IMR-90 (cell line): ENCODE measurements at regions not wholly inside any gene's neighbourhood (a gene's known extent, or its start where the extent isn't known, plus 50 kb on each side); places are given as distances from the start of the nearest gene placed in this dataset.

Experiments
- ATAC-seq: fragments of 200-7000 bp; cut with Tn5 transposase; 2 replicates; pipeline ENCODE4 v1.9.1; 2020; ENCODE audit warnings: low read depth, mild to moderate bottlenecking, moderate library complexity
- BruUV-seq: library from RNA; stranded (reverse); fragments of 400-500 nt; replicated peaks from 2 replicates; lab custom pipeline; 2021; lab: Mats Ljungman, UMichigan
- CTCF ChIA-PET: fragments of 300-600 bp; formaldehyde crosslinking; extraction: SDS; loops from one replicate; lab custom pipeline; 2021; ENCODE audit warnings: antibody characterized with exemption; lab: Yijun Ruan, JAX
- POLR2A ChIA-PET: fragments of 300-600 bp; sonication (Branson Sonifier 250); formaldehyde crosslinking; loops from one replicate; lab custom pipeline; 2022; ENCODE audit warnings: antibody characterized with exemption; ENCODE audit not compliant: unreplicated experiment; lab: Charles Lee
- DNase-seq: peaks from one replicate; pipeline ENCODE4 v3.0.0; 2013
- H2AFZ ChIP-seq: replicated peaks from 2 replicates; pipeline ENCODE3; 2013; ENCODE audit warnings: low read length, mild to moderate bottlenecking; ENCODE audit not compliant: poor library complexity
- H2AK5ac ChIP-seq: 2 replicates; pipeline ENCODE4 v1.6.1; 2013; ENCODE audit warnings: low read depth, low read length, inconsistent platforms
- H2AK9ac ChIP-seq: replicated peaks from 2 replicates; pipeline ENCODE3; 2013; ENCODE audit warnings: mild to moderate bottlenecking, low read depth, low read length, moderate library complexity; ENCODE audit not compliant: poor library complexity
- H2BK120ac ChIP-seq: 2 replicates; pipeline ENCODE4 v1.6.1; 2013; ENCODE audit warnings: low read depth, low read length, inconsistent platforms
- H2BK15ac ChIP-seq: 3 replicates; pipeline ENCODE4 v1.6.1; 2013; ENCODE audit warnings: low read depth, low read length, inconsistent platforms
- H2BK20ac ChIP-seq: 2 replicates; pipeline ENCODE4 v1.6.1; 2013; ENCODE audit warnings: low read depth, mild to moderate bottlenecking, inconsistent platforms, low read length, moderate library complexity
- H2BK5ac ChIP-seq: 2 replicates; pipeline ENCODE4 v1.6.1; 2013; ENCODE audit warnings: mild to moderate bottlenecking, low read depth, low read length, inconsistent platforms; ENCODE audit not compliant: poor library complexity, severe bottlenecking
- H3K14ac ChIP-seq: replicated peaks from 2 replicates; pipeline ENCODE4 v1.6.1; 2013; ENCODE audit warnings: low read depth, low read length, inconsistent platforms
- H3K18ac ChIP-seq: 2 replicates; pipeline ENCODE4 v1.6.1; 2013; ENCODE audit warnings: low read depth, low read length, control low read depth
- H3K23ac ChIP-seq: 2 replicates; pipeline ENCODE4 v1.6.1; 2013; ENCODE audit warnings: low read depth, low read length, inconsistent platforms
- H3K27ac ChIP-seq: 2 replicates; pipeline ENCODE4 v1.5.1; 2013; ENCODE audit warnings: mild to moderate bottlenecking, control low read depth, low read length; ENCODE audit not compliant: insufficient read depth
- H3K27me3 ChIP-seq: 2 replicates; pipeline ENCODE4 v1.6.1; 2013; ENCODE audit warnings: low read length; ENCODE audit not compliant: control insufficient read depth, insufficient read depth
- H3K36me3 ChIP-seq: 2 replicates; pipeline ENCODE4 v1.6.1; 2013; ENCODE audit warnings: low read length, mixed read lengths; ENCODE audit not compliant: control insufficient read depth, insufficient read depth
- H3K4ac ChIP-seq: 2 replicates; pipeline ENCODE4 v1.6.1; 2013; ENCODE audit warnings: low read depth, low read length, inconsistent platforms
- H3K4me1 ChIP-seq: 2 replicates; pipeline ENCODE4 v1.6.1; 2013; ENCODE audit warnings: low read length, mixed read lengths; ENCODE audit not compliant: control insufficient read depth, insufficient read depth
- H3K4me2 ChIP-seq: 2 replicates; pipeline ENCODE4 v1.6.1; 2013; ENCODE audit warnings: low read depth, mild to moderate bottlenecking, control low read depth, low read length, moderate library complexity
- H3K4me3 ChIP-seq: 2 replicates; pipeline ENCODE4 v1.5.1; 2013; ENCODE audit warnings: low read depth, mild to moderate bottlenecking, control low read depth, low read length, moderate library complexity; ENCODE audit not compliant: insufficient read depth
- H3K56ac ChIP-seq: 2 replicates; pipeline ENCODE4 v1.6.1; 2013; ENCODE audit warnings: low read length, inconsistent platforms; ENCODE audit not compliant: insufficient read depth; ENCODE audit errors: extremely low read depth
- H3K79me1 ChIP-seq, 2 experiments: 2 replicates each; pipeline ENCODE4 v1.6.1; 2013; ENCODE audit warnings: low read length in 2 of 2, inconsistent platforms in 1 of 2, low read depth in 1 of 2
- H3K9ac ChIP-seq: 2 replicates; pipeline ENCODE4 v1.6.1; 2013; ENCODE audit warnings: low read depth, low read length, control low read depth
- H3K9me1 ChIP-seq: 2 replicates; pipeline ENCODE4 v1.6.1; 2013; ENCODE audit warnings: low read length, inconsistent platforms; ENCODE audit not compliant: insufficient read depth
- H3K9me3 ChIP-seq: 2 replicates; pipeline ENCODE4 v1.6.1; 2013; ENCODE audit warnings: low read length; ENCODE audit not compliant: control insufficient read depth, insufficient read depth
- H4K20me1 ChIP-seq: 2 replicates; pipeline ENCODE4 v1.6.1; 2013; ENCODE audit warnings: low read length, inconsistent platforms; ENCODE audit not compliant: insufficient read depth
- H4K5ac ChIP-seq: 2 replicates; pipeline ENCODE4 v1.6.1; 2013; ENCODE audit warnings: mild to moderate bottlenecking, low read depth, low read length, control low read depth
- H4K8ac ChIP-seq, 2 experiments: 2 replicates each; pipeline ENCODE4 v1.6.1; 2013; ENCODE audit warnings: low read depth in 2 of 2, low read length in 2 of 2, control low read depth in 1 of 2, inconsistent platforms in 1 of 2
- H4K91ac ChIP-seq: 2 replicates; pipeline ENCODE4 v1.6.1; 2013; ENCODE audit warnings: low read depth, low read length, inconsistent platforms; ENCODE audit not compliant: insufficient read depth
- CEBPB ChIP-seq: IDR thresholded peaks from 2 replicates; pipeline ENCODE4 v1.6.1; 2012; ENCODE audit warnings: low read depth, low read length, improper control_type of control experiment
- FOS ChIP-seq: fragments of 150-350 bp; IDR thresholded peaks from 2 replicates; pipeline ENCODE4 v1.6.1; 2016; ENCODE audit warnings: low read depth, low read length
- MAFK ChIP-seq: IDR thresholded peaks from 2 replicates; pipeline ENCODE4 v1.6.1; 2012; ENCODE audit warnings: low read depth, low read length, improper control_type of control experiment
- WGBS, 2 experiments: methylation state at CpG; one replicate each; pipeline versions ENCODE4 v1.1.5 to v1.1.7; 2013; ENCODE audit warnings: missing lambda C conversion rate in 2 of 2; ENCODE audit not compliant: insufficient read length in 1 of 2; ENCODE audit errors: extremely low coverage in 2 of 2; 5-methylcytosine and 5-hydroxymethylcytosine counted together
- dilution Hi-C: fragments of 300-500 bp; cut with HindIII; formaldehyde crosslinking; loops from one replicate; pipeline ENCODE4 v1.14.3; 2018; ENCODE audit warnings: low sequenced_read_pairs; ENCODE audit not compliant: unreplicated experiment
- in situ Hi-C: fragments of 300-500 bp; cut with MboI; formaldehyde crosslinking; loops from 3 replicates; pipeline ENCODE4 v1.14.3; 2019; ENCODE audit warnings: low sequenced_read_pairs, inconsistent platforms, mixed read lengths
- intact Hi-C: fragments of 100-400 bp; cut with micrococcal nuclease; formaldehyde crosslinking; loops from 2 replicates; pipeline ENCODE4 v1.10.0; 2022

- Histone ChIP-seq H3K9ac (no peak overlapping the region), H3K4me2 (no peak overlapping the region), H4K91ac (no peak overlapping the region), H2AFZ (no peak overlapping the region), H3K36me3 (no peaks in the 10 kb centered on the region), H2BK120ac (no peak overlapping the region), H3K79me1 (no peaks in the 10 kb centered on the region), H2BK15ac (no peak overlapping the region), H3K23ac (no peak overlapping the region), H3K27ac (no peak overlapping the region), H3K9me3 (no peaks in the 10 kb centered on the region), H2BK20ac (no peak overlapping the region), H4K5ac (no peak overlapping the region), H3K9me1 (no peaks in the 10 kb centered on the region), H2AK5ac (no peak overlapping the region), H3K4me1 (no peaks in the 10 kb centered on the region), H3K4me3 (no peak overlapping the region), H2AK9ac (no peak overlapping the region), H3K4ac (no peak overlapping the region), H3K56ac (no peak overlapping the region), H3K18ac (no peak overlapping the region), H4K8ac (no peak overlapping the region), H4K20me1 (no peaks in the 10 kb centered on the region), H3K27me3 (no peaks in the 10 kb centered on the region), H3K14ac (no peak overlapping the region), H2BK5ac (no peak overlapping the region)
- ATAC-seq, result no peak
- ChIA-PET POLR2A (no interaction called here), CTCF (no interaction called here)
- no peak for TF ChIP-seq MAFK
- no peak for TF ChIP-seq FOS
- no peak for TF ChIP-seq CEBPB
- intact Hi-C loops, result no loop called here
- dilution Hi-C loops, result no loop called here
- in situ Hi-C loops, result no loop called here
- BruUV-seq, result no TSS peak
- no peak for DNase-seq
- no CpG with 5 or more reads among the region's 2 CpGs for WGBS, 2 experiments
These were observed 201.3 kb downstream of the GIPC2 start for GRCh38 chr1:78247079-78247478.
